Muscle of back (tissue), 3 donors: ENCODE measurements at regions not wholly inside any gene's neighbourhood (a gene's known extent, or its start where the extent isn't known, plus 50 kb on each side); places are given as distances from the start of the nearest gene placed in this dataset.
"Not testable (repeated sequence)": the region's sequence is repeated elsewhere in the genome, so short reads cannot be mapped to it uniquely, and the experiment has no call there.

Experiments used
- DNase-seq, 3 donors: peaks; one replicate each; pipeline versions ENCODE4 v3.0.0 to v3.0.0-alpha.2; 2013

GRCh38 chr6:9307786-9308185, 872.4 kb upstream of the SLC35B3 start:
- no peak for DNase-seq

GRCh38 chr6:9307187-9307586, 871.8 kb upstream of the SLC35B3 start:
- DNase-seq: no peak

GRCh38 chr6:9295644-9296043, 860.3 kb upstream of the SLC35B3 start:
- no peak for DNase-seq

- DNase-seq: peak in 2 of 3 donors; percentile 3 to 4
These were observed 857.6 kb upstream of the SLC35B3 start for GRCh38 chr6:9292975-9293374.

- DNase-seq: not testable (repeated sequence)
These were observed 855.0 kb upstream of the SLC35B3 start for GRCh38 chr6:9290342-9290741.

GRCh38 chr6:9272671-9273070, 837.3 kb upstream of the SLC35B3 start:
- DNase-seq: no peak

GRCh38 chr6:9266741-9267140, 831.4 kb upstream of the SLC35B3 start:
- DNase-seq: no peak

GRCh38 chr6:9257215-9257614, 821.9 kb upstream of the SLC35B3 start:
- DNase-seq: no peak

GRCh38 chr6:9254251-9254650, 818.9 kb upstream of the SLC35B3 start:
- DNase-seq: no peak

- DNase-seq: no peak
These were observed 817.5 kb upstream of the SLC35B3 start for GRCh38 chr6:9252799-9253198.

- peak in 2 of 3 donors; percentile 1 to 20 for DNase-seq
These were observed 815.5 kb upstream of the SLC35B3 start for GRCh38 chr6:9250852-9251251.

- no peak for DNase-seq
These were observed 812.8 kb upstream of the SLC35B3 start for GRCh38 chr6:9248133-9248532.

- no peak for DNase-seq
These were observed 805.5 kb upstream of the SLC35B3 start for GRCh38 chr6:9240861-9241260.

- no peak for DNase-seq
These were observed 801.1 kb upstream of the SLC35B3 start for GRCh38 chr6:9236443-9236842.

- DNase-seq: no peak
These were observed 798.3 kb upstream of the SLC35B3 start for GRCh38 chr6:9233686-9234085.

GRCh38 chr6:9233226-9233625, 797.9 kb upstream of the SLC35B3 start:
- DNase-seq: no peak

- no peak for DNase-seq
These were observed 790.1 kb upstream of the SLC35B3 start for GRCh38 chr6:9225441-9225871.

- no peak for DNase-seq
These were observed 789.2 kb upstream of the SLC35B3 start for GRCh38 chr6:9224539-9224938.

GRCh38 chr6:9213717-9214116, 778.4 kb upstream of the SLC35B3 start:
- DNase-seq: not testable (repeated sequence)

- DNase-seq: no peak
These were observed 773.6 kb upstream of the SLC35B3 start for GRCh38 chr6:9208966-9209365.

GRCh38 chr6:9205645-9206044, 770.3 kb upstream of the SLC35B3 start:
- no peak for DNase-seq

GRCh38 chr6:9204171-9204570, 768.8 kb upstream of the SLC35B3 start:
- peak in 1 of 3 donors; percentile 26 for DNase-seq

GRCh38 chr6:9200712-9201111, 765.4 kb upstream of the SLC35B3 start:
- DNase-seq: no peak

- no peak for DNase-seq
These were observed 762.4 kb upstream of the SLC35B3 start for GRCh38 chr6:9197726-9198125.

GRCh38 chr6:9195322-9195721, 760.0 kb upstream of the SLC35B3 start:
- DNase-seq: no peak
